Urinary bladder (tissue), 3 donors: ENCODE measurements at regions not wholly inside any gene's neighbourhood (a gene's known extent, or its start where the extent isn't known, plus 50 kb on each side); places are given as distances from the start of the nearest gene placed in this dataset.

Experiments used
- DNase-seq: peaks from one replicate; pipeline ENCODE4 v3.0.0-alpha.2; 2015; ENCODE audit errors: extremely low spot score
- H3K27ac ChIP-seq: one replicate; pipeline ENCODE4 v1.5.1; 2013; ENCODE audit warnings: low read depth, mild to moderate bottlenecking, moderate library complexity
- H3K36me3 ChIP-seq: one replicate; pipeline ENCODE4 v1.6.1; 2013; ENCODE audit warnings: mild to moderate bottlenecking, moderate library complexity; ENCODE audit not compliant: insufficient read depth
- H3K4me1 ChIP-seq: one replicate; pipeline ENCODE4 v1.6.1; 2013; ENCODE audit warnings: mild to moderate bottlenecking, moderate library complexity; ENCODE audit not compliant: insufficient read depth
- H3K4me3 ChIP-seq: one replicate; pipeline ENCODE4 v1.5.1; 2013; ENCODE audit warnings: low read depth, low read length
- WGBS: extraction: QIAGEN DNeasy Blood & Tissue Kit; methylation state at CpG from one replicate; pipeline ENCODE4 v1.1.7; 2013; 5-methylcytosine and 5-hydroxymethylcytosine counted together
- donor health status: healthy with polysubstance abuse.
- donor health status: healthy.

DNA sequence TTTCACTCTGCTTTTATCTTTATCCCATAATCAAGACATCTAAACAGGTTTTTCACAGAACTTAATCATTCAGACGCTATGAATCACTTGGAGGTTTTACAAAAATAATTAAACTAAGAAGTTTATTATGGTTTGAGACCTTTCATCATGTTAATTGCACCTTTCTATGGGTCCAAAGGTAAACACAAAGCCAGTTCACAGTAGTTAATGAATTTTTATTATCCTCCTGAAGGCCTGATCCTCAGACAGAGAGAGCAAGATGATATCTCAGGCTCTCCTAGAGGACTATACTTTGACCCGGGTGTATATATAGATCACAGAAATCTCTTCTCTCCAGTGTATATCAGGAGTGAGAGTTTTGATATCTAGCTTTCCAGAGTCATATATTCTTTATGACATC is 1044.3 kb upstream of the RAG2 start:
- Histone ChIP-seq H3K27ac (no peak overlapping the region), H3K36me3 (no peaks in the 10 kb centered on the region), H3K4me3 (no peak overlapping the region), H3K4me1 (no peaks in the 10 kb centered on the region)
- no peak for DNase-seq
- WGBS, result 25% methylated on average over 2 of the region's 2 CpGs

DNA sequence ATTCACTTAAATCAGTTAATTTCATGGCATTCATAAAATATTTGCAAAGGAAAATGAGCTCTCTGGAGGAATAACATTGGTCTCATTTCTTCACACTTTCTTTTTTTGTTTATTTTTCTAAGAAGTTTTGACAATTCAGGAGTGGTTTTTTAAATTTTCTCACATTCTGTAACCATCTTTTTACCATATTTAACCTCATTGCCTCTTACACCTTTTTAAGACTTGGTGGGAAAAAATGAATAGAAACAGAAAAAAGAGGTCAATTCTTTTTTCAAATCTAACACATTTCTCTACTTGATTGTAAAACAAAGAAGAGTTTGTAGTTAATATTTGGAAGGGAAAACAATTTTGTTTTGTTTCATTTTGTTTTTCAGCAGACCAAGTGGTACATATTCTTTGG is 1034.7 kb upstream of the RAG2 start:
- Histone ChIP-seq H3K36me3 (no peaks in the 10 kb centered on the region), H3K27ac (no peak overlapping the region), H3K4me1 (no peaks in the 10 kb centered on the region), H3K4me3 (no peak overlapping the region)
- no peak for DNase-seq

DNA sequence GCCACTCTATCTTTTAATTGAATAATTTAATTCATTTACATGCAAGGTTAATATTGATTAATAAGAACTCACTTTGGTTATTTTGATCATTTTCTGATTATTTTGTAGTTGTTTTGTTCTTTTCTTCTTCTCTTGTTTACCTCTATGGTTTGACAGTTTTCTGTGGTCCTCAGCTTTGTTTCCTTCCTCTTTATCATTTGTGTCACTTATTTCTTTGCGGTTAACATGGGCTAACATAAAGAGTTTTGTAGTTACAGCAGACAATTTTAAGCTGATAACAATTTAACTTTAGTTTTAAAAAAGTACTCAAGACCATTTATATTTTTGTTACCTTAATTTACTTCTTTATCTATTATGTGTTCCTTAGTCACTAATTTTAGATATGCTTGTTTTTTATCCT is 1032.8 kb upstream of the RAG2 start:
- DNase-seq, result no peak
- no peak overlapping the region for H3K4me3 ChIP-seq
- H3K36me3 ChIP-seq, result no peaks in the 10 kb centered on the region
- 93% methylated on average over 1 of the region's 1 CpG for WGBS
- no peaks in the 10 kb centered on the region for H3K4me1 ChIP-seq
- no peak overlapping the region for H3K27ac ChIP-seq

DNA sequence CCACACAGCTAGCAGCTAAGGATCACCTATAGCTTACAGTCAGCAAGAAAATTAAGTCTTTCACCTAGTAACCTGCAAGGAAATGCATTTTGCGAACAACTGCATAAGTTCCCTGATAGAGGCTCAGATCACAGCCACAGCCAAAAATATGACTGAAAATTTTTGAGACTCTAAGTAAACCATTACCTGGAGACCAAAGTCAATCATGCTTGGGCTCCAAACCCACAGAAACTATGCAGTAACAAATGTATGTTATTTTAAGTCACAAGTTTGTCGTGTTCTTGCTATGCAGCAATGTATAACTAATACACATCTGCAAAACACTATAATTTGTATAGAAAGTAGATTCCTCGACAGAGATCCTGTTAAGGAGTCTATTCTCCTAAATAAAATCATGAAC is 1025.7 kb upstream of the RAG2 start:
- WGBS, result 77% methylated on average over 3 of the region's 3 CpGs
- Histone ChIP-seq H3K4me3 (no peak overlapping the region), H3K27ac (no peak overlapping the region), H3K36me3 (no peaks in the 10 kb centered on the region), H3K4me1 (no peaks in the 10 kb centered on the region)
- DNase-seq, result no peak

DNA sequence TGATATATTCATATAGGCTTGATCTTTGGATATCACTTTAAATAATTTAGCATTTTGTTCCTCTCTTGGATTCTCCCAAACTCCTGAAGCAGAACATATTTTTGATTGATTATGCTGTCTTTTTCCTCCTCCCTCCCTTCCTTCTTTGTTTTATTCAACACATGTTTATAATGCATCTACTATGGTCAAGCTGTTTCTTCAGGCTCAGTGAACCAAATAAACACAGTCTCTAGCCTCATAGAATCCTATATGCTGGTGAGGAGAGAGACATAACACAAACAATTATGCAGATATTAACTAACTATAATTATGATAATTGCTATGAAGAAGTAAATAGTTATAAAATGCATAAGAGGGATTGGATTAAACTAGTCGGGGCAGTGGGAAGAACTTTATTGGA is 1023.6 kb upstream of the RAG2 start:
- H3K36me3 ChIP-seq, result no peaks in the 10 kb centered on the region
- 39% methylated on average over 1 of the region's 1 CpG for WGBS
- no peak for DNase-seq

DNA sequence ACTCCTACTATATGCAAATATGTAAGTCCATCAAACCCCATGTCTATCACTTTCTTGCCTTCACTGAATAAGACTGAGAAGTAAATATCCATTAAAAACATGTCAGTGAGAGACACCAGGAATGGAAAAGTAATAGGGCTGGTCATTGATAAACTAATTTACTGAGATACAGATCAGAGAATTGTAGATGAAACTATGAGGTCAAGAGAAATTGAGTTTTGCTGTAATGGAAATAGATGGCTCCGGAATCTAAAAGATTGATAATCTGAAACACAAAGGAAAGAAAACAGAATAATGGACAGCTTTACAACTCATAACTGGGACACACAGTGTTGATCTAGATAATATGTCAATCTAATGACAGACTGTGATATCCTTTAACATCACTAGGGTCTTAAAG is 1018.3 kb upstream of the RAG2 start:
- Histone ChIP-seq H3K36me3 (no peaks in the 10 kb centered on the region), H3K27ac (no peak overlapping the region), H3K4me1 (no peaks in the 10 kb centered on the region), H3K4me3 (no peak overlapping the region)
- no peak for DNase-seq
- WGBS, result 93% methylated on average over 1 of the region's 1 CpG

More for the DNA sequence above, 1023.6 kb upstream of the RAG2 start:
- no peaks in the 10 kb centered on the region for H3K4me1 ChIP-seq
- H3K4me3 ChIP-seq, result no peak overlapping the region
- no peak overlapping the region for H3K27ac ChIP-seq

DNA sequence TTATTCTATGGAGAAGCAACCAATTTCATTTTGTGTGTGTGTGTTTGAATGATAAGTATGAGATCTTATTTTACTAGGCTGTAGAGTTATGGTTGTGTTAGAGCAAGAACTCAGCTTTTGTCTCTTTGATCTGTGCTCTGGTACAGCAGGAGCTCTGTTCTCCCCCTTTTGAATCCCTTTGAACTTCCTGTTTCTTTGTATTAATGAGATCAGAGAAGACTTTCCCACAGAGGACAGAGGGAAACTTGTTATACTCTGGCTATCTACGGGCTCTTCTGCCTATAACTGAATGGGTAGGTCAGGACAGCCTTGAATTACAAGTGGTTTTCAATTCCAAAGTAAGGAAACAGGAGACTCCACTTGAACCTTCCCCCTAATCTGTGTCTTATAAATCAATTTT is 1015.0 kb upstream of the RAG2 start:
- WGBS, result 32% methylated on average over 1 of the region's 1 CpG
- H3K4me3 ChIP-seq, result no peak overlapping the region
- H3K27ac ChIP-seq, result no peak overlapping the region
- no peaks in the 10 kb centered on the region for H3K4me1 ChIP-seq
- no peaks in the 10 kb centered on the region for H3K36me3 ChIP-seq
- DNase-seq, result no peak

DNA sequence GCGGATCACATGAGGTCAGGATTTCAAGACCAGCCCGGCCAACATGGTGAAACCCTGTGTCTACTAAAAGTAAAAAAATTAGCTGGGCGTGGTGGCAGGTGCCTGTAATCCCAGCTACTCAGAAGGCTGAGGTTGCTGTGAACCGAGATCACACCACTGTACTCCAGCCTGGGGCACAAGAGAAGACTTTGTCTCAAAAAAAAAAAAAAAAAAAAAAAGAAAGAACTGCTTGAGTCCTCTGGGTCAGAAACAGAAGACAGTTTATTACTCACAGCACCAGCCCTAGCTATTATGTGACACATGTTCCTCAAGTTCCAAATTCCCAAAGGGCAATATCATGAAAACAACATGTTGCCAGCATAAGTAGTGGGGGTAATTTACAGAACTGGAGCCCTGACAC is 1014.1 kb upstream of the RAG2 start:
- 86% methylated on average over 4 of the region's 4 CpGs for WGBS

DNA sequence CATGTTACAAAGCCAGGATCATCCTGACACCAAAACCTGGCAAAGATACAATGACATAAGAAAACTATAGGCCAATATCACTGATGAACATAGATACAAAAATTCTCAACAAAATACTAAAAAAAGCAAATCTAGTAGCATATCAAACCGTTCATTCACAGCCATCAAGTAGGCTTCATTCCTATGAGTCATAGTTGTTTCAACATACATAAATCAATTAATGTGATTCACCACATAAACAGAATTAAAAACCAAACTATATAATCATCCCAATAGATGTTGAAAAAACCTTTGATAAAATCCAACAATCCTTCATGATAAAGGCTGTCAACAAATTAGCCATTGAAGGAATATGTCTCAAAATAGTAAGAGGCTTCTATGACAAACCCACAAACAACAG is 1007.2 kb upstream of the RAG2 start:
- WGBS, result 75% methylated on average over 1 of the region's 1 CpG
- Histone ChIP-seq H3K4me1 (no peaks in the 10 kb centered on the region), H3K36me3 (no peaks in the 10 kb centered on the region), H3K27ac (no peak overlapping the region), H3K4me3 (no peak overlapping the region)
- DNase-seq, result no peak

More for the DNA sequence above, 1014.1 kb upstream of the RAG2 start:
- Histone ChIP-seq H3K36me3 (no peaks in the 10 kb centered on the region), H3K4me1 (no peaks in the 10 kb centered on the region), H3K4me3 (no peak overlapping the region), H3K27ac (no peak overlapping the region)
- no peak for DNase-seq

DNA sequence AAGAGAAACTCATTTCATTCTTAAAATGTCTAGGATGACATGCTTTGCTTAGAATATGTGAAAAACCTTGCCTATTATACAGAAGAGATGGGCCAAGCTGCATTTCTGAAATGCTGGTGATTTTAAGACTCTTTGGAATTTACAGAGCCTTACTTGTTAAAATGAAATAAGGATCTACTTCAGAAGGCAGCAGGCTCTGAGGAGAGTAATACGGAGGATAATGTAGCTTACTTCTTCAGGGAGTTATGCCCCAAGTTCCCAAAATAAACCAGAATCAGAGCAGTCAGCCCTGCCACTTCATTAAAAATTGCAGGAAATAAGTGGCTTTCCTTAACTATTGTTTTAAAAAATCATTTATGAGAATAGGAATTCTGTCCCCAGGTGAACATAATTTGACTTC is 1000.3 kb upstream of the RAG2 start:
- WGBS, result 47% methylated on average over 1 of the region's 1 CpG
- Histone ChIP-seq H3K36me3 (no peaks in the 10 kb centered on the region), H3K27ac (no peak overlapping the region), H3K4me3 (no peak overlapping the region), H3K4me1 (no peaks in the 10 kb centered on the region)
- DNase-seq, result no peak

DNA sequence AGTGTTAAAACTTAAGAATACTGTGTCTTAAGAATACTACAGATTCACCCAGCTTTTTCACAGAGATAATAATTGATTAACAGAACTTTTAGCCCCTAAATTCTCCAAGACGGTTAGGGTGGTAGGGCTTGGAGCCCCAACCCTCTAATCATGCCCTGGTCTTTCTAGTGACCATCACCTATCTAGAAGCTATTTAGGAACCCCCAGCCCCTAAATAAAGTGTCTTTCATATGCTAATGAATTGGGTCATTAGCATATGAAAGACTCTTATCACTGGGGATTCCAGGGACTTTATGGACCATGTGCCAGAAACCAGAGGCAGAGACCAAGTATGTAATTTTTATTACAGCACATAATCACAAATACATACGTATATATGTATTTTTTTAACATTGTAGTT is 999.7 kb upstream of the RAG2 start:
- Histone ChIP-seq H3K27ac (no peak overlapping the region), H3K36me3 (no peaks in the 10 kb centered on the region), H3K4me1 (no peaks in the 10 kb centered on the region), H3K4me3 (no peak overlapping the region)
- no peak for DNase-seq
- WGBS, result 41% methylated on average over 2 of the region's 2 CpGs

DNA sequence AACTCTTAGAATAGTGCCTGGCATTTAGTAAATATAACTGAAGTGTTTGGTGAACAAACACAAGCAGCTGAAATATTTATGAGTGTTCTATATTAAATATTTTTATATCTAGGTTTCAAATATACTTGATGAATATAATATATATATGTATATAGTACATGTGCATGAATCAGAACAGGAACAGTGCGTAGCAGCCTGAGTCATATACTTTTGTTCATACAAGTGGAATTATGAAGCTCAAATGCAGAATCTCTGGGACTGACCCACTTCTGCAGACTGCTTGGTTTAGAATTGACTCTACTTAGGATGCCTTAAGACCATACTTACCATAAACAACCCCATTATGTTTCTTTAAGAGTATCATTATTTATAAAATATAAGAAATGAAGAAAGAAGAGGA is 997.8 kb upstream of the RAG2 start:
- Histone ChIP-seq H3K4me1 (no peaks in the 10 kb centered on the region), H3K27ac (no peak overlapping the region), H3K4me3 (no peak overlapping the region), H3K36me3 (no peaks in the 10 kb centered on the region)
- 1% methylated on average over 1 of the region's 1 CpG for WGBS
- DNase-seq, result no peak

DNA sequence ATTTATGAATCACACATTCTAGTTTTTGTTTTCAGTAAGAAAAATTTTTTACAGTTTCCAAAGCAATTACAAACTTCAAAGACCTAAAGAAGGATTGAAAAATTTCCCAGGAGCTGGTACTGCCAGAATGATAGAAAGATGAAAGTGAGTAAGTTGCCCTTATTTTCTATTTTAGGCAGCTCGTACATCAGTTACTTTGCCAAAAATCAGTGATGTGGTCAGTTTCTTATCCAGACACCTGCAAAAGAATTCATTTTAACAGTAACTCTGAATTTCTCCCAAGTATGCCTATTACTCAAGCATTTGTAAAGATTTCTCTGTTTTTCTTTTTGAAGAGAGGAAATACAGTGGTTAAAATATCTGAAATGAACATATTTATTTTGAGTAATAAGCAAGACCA is 976.3 kb upstream of the RAG2 start:
- Histone ChIP-seq H3K4me3 (no peak overlapping the region), H3K4me1 (no peaks in the 10 kb centered on the region), H3K27ac (no peak overlapping the region), H3K36me3 (no peaks in the 10 kb centered on the region)
- DNase-seq, result no peak
- 96% methylated on average over 1 of the region's 1 CpG for WGBS

DNA sequence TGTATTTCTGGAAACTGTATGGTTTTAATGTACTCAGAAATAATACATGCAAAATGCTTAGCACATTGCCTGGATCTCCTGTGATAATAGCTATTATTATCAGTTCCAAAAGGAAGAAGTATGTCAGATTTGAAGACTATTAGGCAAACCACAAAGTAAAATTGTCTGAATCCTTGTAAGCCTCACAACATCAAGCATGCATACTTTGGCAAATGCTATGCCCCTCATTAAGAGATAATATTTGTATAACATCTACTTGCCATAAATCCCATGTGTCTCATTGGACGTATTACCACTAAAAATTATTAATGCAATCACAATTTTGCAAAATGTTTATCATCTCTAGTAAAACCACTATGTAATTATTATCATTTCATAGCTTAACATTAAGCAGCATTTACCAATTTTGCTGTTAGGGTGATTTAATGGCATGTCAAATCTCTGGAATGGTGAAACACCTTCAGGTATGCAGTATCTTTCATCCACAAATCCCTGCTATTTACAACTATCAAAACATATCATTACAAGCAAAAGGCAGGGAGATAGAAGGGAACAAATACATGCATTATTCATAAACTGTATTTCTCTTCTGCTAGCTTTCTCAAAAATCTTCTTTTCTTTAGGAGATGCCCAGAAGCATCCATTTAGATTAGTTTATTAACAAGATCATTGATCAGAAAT is 974.6 kb upstream of the RAG2 start:
- H3K36me3 ChIP-seq, result no peaks in the 10 kb centered on the region
- DNase-seq, result no peak
- H3K4me1 ChIP-seq, result no peaks in the 10 kb centered on the region
- 23% methylated on average over 1 of the region's 1 CpG for WGBS
- no peak overlapping the region for H3K27ac ChIP-seq
- H3K4me3 ChIP-seq, result no peak overlapping the region

DNA sequence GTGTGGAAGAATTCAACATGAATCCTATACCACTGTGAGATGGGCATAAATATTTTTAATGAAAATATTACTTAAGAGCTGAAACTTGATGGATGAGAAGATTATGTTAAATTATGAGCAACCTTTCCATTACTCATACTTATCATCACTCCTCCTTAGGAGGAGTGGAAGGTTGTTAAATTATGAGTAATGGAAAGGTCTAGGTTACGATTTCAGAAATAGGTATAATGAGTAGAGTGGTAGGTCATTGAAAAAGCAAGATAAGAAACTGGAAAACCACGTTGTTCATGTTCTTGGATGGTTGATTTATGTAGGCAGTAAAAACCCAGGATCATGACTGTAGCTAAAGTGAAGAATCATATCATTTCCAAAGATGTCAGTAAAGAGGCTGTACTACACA is 973.2 kb upstream of the RAG2 start:
- Histone ChIP-seq H3K36me3 (no peaks in the 10 kb centered on the region), H3K4me3 (no peak overlapping the region), H3K4me1 (no peaks in the 10 kb centered on the region), H3K27ac (no peak overlapping the region)
- WGBS, result 54% methylated on average over 2 of the region's 2 CpGs
- DNase-seq, result no peak
